Peyer's patch (tissue), 4 donors: ENCODE measurements at regions not wholly inside any gene's neighbourhood (a gene's known extent, or its start where the extent isn't known, plus 50 kb on each side); places are given as distances from the start of the nearest gene placed in this dataset.

Experiments
- CTCF ChIP-seq, 6 experiments: fragments of 450-650 bp in 4 of 6; fragments of 200-600 bp in 2 of 6; sonication (generic) in 1 of 6; IDR thresholded peaks; one replicate each; pipeline ENCODE4 v1.5.1; 2017 to 2019; ENCODE audit warnings: antibody characterized with exemption in 6 of 6, mild to moderate bottlenecking in 3 of 6, moderate library complexity in 1 of 6
- POLR2A ChIP-seq, 2 donors: fragments of 450-650 bp; IDR thresholded peaks; one replicate each; pipeline ENCODE4 v1.5.1; 2017; ENCODE audit warnings: antibody characterized with exemption in 2 of 2, mild to moderate bottlenecking in 2 of 2, moderate library complexity in 2 of 2

GRCh38 chr5:103346162-103346748, 87.7 kb downstream of the MACIR start:
- no peak for TF ChIP-seq CTCF (IDR thresholded peaks at IDR 0.05)
- TF ChIP-seq POLR2A (IDR thresholded peaks at IDR 0.05): no peak
